ENCODE measurements at regions not wholly inside any gene's neighbourhood (a gene's known extent, or its start where the extent isn't known, plus 50 kb on each side); places are given as distances from the start of the nearest gene placed in this dataset.

GRCh38 chr4:85268188-85268587 lies 206.8 kb upstream of the ARHGAP24 start:
- TF ChIP-seq CTCF (IDR thresholded peaks at IDR 0.05), result no peak
- TF ChIP-seq POLR2A (IDR thresholded peaks at IDR 0.05), result no peak
